SK-N-MC (cell line): ENCODE measurements at regions not wholly inside any gene's neighbourhood (a gene's known extent, or its start where the extent isn't known, plus 50 kb on each side); places are given as distances from the start of the nearest gene placed in this dataset.

Source experiments
- EZH2 ChIP-seq: fragments of 200-600 bp; sonication (generic); IDR thresholded peaks from one replicate; pipeline ENCODE4 v1.6.1; 2017; ENCODE audit warnings: antibody characterized with exemption
- FOXP2 ChIP-seq: optimal IDR thresholded peaks from 2 replicates; pipeline ENCODE3; 2011; ENCODE audit warnings: mild to moderate bottlenecking, moderate library complexity; ENCODE audit not compliant: insufficient read depth; ENCODE audit errors: extremely low read length, control extremely low read depth
- POLR2AphosphoS5 ChIP-seq: IDR thresholded peaks from 2 replicates; pipeline ENCODE4 v1.6.1; 2012; ENCODE audit warnings: mild to moderate bottlenecking, low read depth, low read length, borderline replicate concordance

- no peak for TF ChIP-seq POLR2AphosphoS5
- no peak for TF ChIP-seq EZH2
- TF ChIP-seq FOXP2: no peak
Measured at GRCh38 chr18:71505526-71505925, 1038.6 kb downstream of the CBLN2 start.
